NCI-H2196 (cell line): ENCODE measurements at regions not wholly inside any gene's neighbourhood (a gene's known extent, or its start where the extent isn't known, plus 50 kb on each side); places are given as distances from the start of the nearest gene placed in this dataset.
"Not testable (repeated sequence)": the region's sequence is repeated elsewhere in the genome, so short reads cannot be mapped to it uniquely, and the experiment has no call there.

Source experiments
- DNase-seq: peaks from one replicate; lab custom pipeline; 2025; ENCODE audit not compliant: unreplicated experiment; lab: John Stamatoyannopoulos, UW

DNA sequence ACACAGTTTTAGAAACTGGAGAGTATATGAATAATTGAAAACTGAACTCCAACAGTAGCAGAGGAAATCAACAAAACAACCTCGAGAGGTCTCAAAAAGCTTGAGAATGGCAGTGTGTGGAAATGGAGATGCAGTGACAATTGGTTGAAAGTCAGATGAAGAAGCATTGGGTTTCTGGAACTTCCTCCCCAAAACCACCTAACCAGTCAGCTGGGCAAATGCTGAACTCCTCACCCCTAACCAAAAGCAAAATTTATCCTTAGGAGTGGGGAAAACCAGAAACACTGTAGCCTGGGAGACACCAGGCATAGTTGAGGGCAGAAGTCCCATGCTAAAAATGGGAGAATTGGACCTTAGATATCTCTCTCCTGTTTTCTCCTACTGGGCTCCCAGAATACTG, 109.9 kb downstream of the TANC2 start:
- no peak for DNase-seq

DNA sequence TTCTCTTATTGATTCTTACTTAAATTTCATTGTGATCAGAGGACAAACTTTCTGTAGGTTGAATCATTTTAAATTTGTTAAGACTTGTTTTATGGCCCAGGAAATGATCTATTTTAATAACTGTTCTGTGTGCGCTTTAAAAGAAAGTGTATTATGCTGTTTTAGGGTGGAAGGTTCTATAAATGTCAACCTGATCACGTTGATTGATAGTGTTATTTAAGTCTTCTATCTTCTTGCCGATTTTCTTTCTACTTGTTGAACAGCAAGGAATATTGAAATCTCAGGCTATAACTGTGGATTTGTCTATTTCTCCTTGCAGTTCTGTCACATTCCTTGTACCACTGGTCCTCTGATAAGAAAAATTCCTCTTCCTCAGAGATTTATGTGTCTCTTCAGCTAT, 112.7 kb downstream of the TANC2 start:
- no peak for DNase-seq

DNA sequence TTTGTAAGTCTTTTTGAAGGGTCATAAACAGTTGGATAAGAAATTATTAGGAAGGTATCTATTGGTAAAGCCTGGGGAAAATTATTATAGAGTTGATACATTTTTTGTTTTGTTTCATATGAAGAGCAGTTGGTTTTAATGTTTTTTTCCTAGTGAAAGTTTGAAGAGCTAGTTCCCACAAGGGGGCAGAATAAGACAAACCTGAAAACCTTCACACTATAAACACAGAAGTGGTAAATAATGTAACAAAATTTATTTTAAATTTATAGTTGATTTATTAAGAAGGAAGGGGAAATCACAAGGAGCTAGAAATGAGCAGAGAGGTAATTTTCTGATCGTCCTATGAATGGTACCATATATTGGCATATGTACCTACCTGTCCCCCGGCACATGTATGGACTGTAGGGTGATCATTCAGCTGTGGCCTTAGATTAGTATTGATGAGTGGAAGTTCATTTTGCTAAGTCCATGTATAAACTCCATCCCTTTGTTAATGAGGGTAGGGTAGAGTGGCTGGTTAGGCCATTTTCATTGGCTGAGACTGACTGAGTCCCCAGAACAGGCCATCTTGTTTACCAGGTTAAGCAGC, 116.3 kb downstream of the TANC2 start:
- DNase-seq = no peak

DNA sequence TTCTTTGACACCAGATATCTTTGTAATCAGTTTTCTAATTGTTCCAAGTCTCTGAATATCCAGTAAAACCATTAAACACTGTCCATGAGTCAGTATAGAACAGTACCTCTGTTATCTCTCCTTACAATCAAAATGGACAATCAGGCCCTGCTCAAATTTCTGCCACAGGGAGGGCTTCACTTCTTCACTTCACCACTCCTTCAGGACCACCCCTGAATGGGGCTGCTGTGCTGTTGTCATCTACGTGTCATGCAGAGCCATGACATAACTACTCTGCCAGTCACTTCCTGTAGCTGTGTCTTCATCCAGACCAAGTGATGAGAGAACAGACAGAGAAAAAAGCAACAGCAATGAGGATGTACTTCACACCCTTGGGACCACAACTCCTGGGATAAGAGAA, 116.9 kb downstream of the TANC2 start:
- DNase-seq = no peak

DNA sequence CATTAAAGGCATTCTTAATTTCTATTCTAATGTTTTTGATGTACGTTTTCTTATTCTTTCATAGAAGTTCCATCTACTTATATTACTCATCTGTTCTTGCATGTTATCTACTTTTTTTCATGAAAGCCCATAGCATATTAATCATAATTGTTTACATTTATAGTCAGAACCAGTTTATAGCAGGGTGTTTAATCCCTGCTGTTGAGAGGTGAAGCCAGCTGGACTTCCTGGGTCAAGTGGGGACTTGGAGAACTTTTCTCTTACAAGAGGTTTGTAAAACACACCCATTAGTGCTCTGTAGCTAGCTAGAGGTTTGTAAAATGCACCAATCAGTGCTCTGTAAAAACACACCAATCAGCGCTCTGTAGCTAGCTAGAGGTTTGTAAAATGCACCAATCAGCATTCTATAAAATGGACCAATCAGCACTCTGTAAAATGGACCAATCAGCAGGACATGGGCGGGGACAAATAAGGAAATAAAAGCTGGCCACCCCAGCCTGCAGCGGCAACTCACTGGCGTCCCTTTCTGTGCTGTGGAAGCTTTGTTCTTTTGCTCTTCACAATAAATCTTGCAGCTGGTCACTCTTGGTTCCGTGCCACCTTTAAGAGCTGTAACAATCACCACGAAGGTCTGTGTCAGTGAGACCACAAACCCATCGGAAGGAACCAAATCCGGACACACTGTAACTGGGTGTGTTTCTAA, 120.6 kb downstream of the TANC2 start:
- no peak for DNase-seq

DNA sequence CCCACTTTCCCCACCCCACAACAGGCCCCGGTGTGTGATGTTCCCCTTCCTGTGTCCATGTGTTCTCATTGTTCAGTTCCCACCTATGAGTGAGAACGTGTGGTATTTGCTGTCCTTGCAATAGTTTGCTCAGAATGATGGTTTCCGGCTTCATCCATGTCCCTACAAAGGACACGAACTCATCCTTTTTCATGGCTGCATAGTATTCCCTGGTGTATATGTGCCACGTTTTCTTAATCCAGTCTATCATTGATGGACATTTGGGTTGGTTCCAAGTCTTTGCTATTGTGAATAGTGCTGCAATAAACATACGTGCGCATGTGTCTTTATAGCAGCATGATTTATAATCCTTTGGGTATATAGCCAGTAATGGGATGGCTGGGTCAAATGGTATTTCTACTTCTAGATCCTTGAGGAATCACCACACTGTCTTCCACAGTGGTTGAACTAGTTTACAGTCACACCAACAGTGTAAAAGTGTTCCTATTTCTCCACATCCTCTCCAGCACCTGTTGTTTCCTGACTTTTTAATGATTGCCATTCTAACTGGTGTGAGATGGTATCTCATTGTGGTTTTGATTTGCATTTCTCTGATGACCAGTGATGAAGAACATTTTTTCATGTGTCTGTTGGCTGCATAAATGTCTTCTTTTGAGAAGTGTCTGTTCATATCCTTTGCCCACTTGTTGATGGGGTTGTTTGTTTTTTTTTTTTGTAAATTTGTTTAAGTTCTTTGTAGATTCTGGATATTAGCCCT, 124.5 kb downstream of the TANC2 start:
- DNase-seq = not testable (repeated sequence)

DNA sequence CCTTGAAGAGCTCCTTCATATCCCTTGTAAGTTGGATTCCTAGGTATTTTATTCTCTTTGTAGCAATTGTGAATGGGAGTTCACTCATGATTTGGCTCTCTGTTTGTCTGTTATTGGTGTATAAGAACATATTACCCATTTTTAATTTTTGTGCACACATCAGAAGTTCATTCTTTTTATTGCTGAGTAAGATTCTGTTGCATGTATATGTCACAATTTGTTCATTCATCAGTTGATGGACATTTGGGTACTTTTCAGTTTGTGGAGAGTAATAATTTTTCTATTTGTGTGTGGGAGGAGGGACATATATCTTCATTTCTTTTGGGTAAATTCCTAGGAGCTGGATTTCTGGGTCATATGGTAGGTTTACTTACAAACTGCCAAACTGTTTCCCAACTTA, 125.9 kb downstream of the TANC2 start:
- not testable (repeated sequence) for DNase-seq

DNA sequence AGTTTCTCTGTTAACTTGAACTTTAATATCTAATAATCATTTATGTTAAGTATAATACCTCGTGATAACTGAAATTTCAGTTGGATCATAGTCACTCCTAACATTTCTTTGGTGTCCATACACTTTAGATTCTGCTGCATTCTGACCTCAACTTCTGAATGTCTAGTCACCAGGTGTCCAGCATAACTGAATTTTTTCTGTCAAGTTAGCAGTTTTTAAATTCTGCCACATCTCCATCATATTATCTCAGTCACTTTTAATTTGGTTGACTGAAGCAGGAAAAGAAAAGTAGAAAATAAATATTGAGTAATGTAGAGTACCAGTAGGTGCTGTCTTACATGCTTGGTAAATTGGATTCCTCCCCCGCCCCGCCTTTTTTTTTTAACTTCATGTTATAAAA, 128.6 kb downstream of the TANC2 start:
- DNase-seq = no peak

DNA sequence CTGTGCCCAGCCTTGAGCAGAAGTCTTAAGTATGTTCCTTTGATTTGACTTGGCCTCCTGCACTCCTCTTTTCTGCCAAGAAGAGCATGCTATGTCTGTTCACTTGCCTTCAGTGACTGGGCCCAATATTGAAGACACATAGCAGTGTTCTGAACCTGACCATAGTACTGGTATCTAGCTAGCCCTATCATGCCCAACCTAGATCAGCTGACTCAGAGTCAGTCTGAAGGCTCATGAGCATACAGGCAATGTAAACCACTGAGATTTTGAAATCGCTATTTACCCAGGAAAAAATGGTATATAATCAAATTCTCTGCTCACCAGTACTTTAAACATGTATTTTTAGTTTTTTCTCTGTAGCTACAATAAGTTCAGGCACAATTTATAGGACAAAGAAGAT, 129.4 kb downstream of the TANC2 start:
- no peak for DNase-seq

DNA sequence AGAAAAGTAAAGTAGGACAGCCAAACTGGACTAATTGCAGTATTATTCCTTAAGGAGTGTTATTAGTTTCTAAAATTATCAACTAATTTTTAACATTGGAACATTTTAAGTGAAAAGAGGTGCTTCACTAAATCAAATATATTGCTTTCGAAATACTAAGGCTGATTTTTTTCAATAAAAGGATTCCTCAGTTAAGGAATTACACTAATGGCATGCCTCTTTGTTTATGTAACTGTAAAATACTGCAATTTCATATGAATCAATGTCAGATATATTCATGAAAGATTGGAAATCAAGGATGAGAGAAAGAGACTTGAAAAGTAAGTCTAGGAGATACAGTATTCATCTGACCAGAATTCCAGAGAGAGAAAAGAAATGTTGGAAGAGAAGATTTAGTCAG, 129.8 kb downstream of the TANC2 start:
- DNase-seq = no peak

DNA sequence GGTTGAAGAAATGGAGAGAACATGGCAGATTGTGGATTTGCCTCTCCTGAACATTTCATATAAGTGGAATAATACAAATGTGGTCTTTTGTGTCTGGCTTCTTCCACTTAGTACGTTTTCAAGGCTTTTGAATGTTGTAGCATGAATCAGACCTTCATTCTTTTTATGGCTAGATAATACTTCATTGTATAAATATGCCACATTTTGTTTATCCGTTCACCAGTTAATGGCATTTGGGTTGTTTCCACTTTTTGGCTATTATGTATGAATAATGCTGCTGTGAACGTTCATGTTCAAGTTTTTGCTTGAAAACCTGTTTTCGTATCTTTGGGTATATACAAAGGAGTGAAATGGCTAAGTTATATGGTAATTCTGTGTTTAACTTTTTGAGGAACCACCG, 130.4 kb downstream of the TANC2 start:
- DNase-seq = no peak

DNA sequence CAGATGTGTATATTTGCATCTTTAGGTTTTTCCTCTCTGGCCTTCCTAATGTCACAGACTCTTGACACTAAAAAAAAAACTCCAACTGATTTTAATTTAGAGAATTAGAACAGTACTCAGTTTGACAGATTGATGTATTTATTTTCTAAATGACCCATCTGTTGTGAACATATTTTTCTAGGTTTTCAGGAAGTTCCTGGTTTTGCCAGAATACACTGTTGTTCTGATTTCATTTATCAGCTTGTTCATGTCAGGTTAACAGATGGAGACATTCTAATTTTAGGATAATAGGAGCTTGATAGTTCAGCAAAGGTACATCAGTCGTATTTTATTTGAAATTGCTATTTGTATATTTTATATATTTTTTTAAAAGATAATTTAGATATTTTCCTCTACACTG, 133.4 kb downstream of the TANC2 start:
- no peak for DNase-seq

DNA sequence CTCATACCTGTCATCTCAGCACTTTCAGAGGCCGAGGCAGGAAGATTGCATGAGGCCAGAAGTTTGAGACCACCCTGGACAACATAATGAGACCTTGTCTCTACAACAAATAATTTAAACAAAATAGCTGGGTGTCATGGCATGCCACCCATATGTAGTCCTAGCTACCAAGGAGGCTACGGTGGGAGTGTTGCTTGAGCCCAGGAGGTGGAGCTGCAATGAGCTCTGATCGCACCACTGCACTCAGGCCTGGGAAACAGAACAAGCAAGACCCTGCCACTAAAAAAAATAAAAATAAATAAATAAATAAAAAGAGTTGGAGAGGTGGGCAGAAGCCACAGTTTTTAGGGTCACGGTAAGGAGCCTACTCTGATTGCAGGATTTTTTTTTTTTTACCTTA, 136.0 kb downstream of the TANC2 start:
- DNase-seq = no peak

DNA sequence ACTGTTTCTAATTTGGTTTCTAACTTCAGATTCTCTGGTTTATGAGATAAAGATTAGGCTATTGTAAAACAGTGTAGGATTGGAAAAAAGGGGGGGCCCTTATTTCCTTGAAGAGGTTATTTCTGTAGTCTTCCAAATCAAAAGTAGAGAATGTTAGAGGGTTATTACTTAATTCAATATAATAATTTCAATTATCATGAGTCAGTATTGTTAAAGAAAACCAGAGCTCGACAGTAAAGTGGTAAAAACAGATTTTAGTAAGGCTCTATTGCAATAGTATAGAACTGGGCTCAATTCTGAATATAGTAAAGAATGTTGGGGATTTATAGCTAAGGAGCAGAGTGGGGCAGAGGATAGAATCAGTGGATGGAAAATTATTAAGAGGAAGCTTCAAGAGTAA, 140.0 kb downstream of the TANC2 start:
- no peak for DNase-seq

DNA sequence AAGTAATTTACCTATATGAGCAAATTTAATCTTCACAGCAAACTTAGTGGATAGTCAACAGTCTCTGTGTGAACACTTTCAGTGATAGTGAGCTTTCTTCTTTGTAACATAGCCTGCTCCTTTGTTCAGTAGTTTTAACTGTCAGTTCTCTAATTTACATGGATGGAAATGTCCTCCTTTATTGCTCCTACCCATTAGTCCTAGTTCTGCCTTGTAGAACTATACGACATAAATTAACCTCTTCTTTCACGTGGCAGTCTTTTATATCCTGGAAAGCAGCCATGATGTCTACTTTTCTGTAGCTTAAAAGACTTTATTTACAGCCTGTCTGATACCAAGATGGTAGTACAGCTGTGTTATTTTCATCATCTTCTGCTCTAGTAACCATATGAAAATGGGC, 143.6 kb downstream of the TANC2 start:
- DNase-seq = no peak

DNA sequence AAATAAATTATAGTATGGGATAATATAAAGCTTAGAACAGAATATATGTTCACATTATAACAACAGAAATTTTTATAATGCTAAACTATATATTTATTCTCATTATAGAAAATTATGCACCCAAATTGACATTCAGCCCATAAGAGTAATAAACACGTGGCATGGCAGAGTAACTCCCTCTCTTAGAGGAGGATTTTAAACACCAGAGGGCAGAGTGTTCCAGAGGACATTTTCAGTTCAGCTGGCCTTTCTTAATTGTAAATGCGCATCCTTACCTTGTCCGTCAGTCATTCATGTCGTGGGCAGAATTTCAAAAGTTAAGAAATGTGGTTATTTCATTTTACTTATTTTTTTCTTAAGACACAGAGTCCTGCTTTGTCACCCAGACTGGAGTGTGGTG, 147.1 kb downstream of the TANC2 start:
- DNase-seq = no peak

DNA sequence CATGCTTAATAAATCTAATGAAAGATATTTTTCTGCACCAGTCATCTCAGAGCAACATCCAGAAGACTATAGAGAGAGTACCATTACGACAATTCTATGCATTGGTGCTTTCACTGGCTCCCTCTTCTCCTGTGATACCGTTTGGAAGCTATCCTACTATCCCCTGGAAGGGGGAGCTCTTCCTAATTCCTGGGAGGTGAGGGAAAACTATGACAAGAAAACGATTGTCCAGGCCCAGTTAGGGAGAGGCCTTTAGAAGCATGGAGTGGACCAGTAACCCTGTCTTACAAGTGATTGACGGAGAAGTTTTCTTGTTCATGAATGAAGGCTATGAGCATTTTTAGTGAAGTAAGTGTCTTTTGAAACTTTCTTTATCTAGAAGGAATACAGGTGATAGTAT, 150.2 kb downstream of the TANC2 start:
- no peak for DNase-seq

DNA sequence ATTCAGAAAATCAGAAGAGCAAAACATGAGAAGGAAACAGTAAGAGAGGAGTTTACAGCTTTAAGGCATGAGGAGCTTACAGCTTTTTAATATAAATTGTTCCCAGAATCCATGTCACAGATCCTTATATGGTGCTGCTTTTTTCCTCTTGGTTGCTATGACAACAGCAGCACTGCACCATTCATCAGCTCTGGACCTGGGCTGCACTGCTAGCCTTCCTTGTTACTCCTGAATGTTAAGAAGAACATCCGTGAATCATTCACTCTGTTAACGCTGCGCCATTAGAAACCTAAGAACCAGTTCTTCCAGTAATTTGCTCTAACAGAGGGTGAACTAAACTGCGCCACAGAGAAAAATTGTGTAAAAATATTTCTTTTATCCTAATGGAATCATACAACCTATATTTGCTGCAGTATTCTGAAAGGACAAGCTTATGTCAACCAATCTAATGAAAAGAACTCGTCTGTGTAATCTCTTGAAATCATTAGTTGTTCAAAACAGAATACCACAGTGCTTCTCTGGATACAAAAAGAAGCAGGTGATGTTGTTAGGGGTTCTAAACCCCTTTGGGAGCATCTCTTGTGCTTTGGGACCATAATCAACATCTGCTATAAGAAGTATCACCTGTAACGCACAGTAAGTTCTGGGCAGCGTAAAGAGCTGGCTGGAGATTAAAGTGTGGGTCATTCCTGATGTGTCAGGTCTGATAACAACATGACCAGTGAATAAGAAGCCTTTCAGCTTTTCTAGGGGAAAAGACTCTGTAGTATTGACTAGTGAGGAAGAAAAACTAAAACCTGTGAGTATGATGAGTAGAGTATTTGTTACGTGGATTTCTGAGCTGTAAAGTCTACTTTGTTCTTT, 151.2 kb downstream of the TANC2 start:
- DNase-seq = peak; percentile 55

DNA sequence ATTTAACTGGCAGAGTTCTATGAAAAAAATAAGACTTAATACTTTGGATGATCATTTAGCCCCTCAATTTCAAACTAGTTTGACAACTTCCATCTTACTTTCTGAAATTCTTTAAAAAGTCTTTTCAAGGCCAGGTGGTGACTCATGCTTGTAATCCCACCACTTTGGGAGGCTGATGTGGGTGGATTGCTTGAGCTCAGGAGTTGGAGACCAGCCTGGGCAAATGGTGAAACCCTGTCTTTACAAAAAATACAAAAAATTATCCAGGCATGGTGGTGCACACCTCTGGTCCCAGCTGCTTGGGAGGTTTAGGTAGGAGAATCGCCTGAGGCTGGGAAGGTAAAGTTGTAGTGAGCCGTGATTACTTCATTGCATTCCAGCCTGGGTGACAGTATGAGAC, 154.4 kb downstream of the TANC2 start:
- DNase-seq = no peak

DNA sequence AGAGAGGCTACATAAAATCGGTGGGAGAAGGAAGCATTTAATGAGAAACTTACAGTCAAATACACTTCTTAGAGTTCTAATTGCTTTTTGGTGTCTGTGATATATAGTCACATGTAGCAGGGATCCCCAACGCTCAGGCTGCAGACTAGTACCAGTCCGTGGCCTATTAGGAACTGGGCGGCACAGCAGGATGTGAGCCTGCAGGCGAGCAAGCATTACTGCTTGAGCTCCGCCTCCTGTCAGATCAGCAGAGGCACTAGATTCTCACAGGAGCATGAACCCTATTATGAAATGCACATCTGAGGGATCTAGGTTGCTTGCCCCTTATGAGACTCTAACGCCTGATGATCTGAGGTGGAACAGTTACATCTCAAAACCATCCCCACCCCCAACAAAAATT, 158.5 kb downstream of the TANC2 start:
- DNase-seq = no peak

DNA sequence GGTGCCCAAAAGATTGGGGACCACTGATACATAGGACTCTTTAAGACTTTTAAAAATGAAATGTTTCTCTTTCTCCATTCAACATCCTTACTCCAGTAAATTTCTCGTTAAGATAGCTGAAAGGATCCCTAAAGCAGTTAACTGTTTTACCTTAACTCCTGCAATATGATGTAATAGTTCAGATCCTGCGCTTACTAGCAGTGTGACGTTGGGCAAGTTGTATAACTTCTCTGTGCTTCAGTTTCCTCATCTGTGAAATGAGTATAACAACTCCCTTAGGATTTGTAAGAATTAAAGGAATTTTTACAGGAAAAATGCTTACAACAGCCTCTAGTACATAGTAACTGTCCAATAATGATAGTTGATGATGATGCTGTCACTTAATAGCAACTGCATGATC, 158.9 kb downstream of the TANC2 start:
- DNase-seq = no peak

DNA sequence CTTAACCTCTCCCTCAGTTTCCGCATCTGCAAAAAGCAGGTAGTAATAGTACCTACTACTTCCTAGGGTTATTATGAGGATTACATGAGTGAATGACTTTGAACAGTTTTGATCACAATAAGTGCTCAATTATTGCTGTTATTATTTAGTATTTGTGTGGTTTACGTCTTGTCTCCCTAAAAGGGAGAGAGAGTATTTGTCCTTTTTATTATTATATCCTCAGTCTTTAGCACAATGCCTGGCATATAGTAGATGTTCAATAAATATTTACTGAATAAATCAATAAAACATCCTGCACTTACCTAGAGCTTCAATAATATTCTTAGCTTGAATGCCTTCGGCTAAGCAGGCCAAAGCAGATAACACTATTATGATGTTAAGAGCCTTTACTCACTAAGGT, 160.0 kb downstream of the TANC2 start:
- no peak for DNase-seq
